GM18508 (cell line): ENCODE measurements at regions not wholly inside any gene's neighbourhood (a gene's known extent, or its start where the extent isn't known, plus 50 kb on each side); places are given as distances from the start of the nearest gene placed in this dataset.

Source experiments
- ATAC-seq: cut with Tn5 transposase; IDR thresholded peaks from one replicate; pipeline ENCODE4 v1.9.1; 2021; ENCODE audit warnings: moderate number of reproducible peaks; ENCODE audit not compliant: insufficient read depth, unreplicated experiment

DNA sequence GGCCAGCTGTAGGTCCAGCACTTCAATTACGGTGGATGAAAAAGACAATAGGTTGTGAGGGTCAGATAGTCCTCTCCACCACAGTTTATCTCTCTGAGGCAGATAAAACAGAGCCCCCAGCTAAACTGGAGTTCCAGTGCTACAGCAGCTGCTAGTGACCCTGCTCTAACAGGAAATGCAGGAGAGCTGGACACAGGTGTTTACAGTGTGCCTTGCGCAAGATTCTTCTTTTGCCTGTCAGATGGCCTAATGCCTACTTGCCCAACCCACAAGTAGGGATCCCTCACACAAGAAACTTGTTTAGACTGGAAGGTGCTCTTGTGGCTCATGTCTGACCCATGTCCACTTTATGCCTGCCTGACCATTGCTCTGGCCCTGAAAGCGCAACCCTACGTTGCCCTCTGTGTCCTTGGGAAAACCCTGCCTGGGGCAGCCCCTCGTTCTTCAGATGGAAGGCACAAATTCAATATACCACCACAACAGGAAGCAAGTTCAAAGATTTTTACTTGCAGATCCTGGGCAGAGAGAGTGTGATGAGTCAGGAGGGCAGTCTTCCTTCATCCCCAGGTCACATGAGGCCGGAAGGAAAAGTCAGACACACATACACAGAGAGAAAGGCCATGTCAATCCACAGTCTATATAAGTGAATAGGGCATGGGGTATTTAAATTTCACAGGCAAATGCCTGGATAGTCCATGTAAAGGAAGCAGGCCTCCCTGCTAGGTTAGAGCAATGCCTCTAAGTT is 105.1 kb upstream of the ADGRL3 start:
- no peak for ATAC-seq

GRCh38 chr4:61128682-61129081 is 71.4 kb upstream of the ADGRL3 start:
- no peak for ATAC-seq

- no peak for ATAC-seq
Measured at GRCh38 chr4:61129971-61130370, 70.2 kb upstream of the ADGRL3 start.

GRCh38 chr4:61143461-61143860 is 56.7 kb upstream of the ADGRL3 start:
- no peak for ATAC-seq

GRCh38 chr4:61149278-61149677 is 50.8 kb upstream of the ADGRL3 start:
- ATAC-seq: no peak
